ENCODE measurements at regions not wholly inside any gene's neighbourhood (a gene's known extent, or its start where the extent isn't known, plus 50 kb on each side); places are given as distances from the start of the nearest gene placed in this dataset.
A peak's percentile ranks its signal among the peaks of the same experiment; 100 is the strongest.

DNA sequence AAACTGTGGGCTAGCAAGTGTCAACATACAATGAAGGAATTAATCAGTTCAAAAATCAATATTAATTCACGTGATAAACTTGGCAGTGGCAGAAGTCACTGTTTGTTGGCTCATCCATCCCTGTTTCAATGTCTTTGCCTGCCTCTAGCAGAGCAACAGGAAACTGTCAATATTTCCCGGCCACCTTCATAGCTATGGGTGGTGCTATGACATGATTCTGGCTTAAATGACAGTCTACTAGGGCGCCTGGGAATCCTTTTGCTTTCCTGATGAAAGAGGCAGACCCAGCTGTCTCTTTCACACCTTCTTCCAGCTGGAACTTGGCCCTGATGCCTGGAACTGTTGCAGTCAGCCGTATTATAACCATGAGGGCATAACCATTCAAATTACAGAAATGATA lies 72.1 kb upstream of the DNAH5 start:
- TF ChIP-seq CTCF (IDR thresholded peaks at IDR 0.05; ENCODE audit: insufficient read depth, low read length, severe bottlenecking): no peak
- H3K27me3 ChIP-seq (ENCODE audit: control insufficient read depth, insufficient read depth, low read length): no peaks in the 10 kb centered on the region
- no peak for DNase-seq (ENCODE audit: low read depth)
- no peaks in the 10 kb centered on the region for H3K36me3 ChIP-seq (ENCODE audit: control insufficient read depth, insufficient read depth, low read length)
- H3K4me3 ChIP-seq (ENCODE audit: low read depth, low read length): no peak overlapping the region
- FAIRE-seq: no peak

DNA sequence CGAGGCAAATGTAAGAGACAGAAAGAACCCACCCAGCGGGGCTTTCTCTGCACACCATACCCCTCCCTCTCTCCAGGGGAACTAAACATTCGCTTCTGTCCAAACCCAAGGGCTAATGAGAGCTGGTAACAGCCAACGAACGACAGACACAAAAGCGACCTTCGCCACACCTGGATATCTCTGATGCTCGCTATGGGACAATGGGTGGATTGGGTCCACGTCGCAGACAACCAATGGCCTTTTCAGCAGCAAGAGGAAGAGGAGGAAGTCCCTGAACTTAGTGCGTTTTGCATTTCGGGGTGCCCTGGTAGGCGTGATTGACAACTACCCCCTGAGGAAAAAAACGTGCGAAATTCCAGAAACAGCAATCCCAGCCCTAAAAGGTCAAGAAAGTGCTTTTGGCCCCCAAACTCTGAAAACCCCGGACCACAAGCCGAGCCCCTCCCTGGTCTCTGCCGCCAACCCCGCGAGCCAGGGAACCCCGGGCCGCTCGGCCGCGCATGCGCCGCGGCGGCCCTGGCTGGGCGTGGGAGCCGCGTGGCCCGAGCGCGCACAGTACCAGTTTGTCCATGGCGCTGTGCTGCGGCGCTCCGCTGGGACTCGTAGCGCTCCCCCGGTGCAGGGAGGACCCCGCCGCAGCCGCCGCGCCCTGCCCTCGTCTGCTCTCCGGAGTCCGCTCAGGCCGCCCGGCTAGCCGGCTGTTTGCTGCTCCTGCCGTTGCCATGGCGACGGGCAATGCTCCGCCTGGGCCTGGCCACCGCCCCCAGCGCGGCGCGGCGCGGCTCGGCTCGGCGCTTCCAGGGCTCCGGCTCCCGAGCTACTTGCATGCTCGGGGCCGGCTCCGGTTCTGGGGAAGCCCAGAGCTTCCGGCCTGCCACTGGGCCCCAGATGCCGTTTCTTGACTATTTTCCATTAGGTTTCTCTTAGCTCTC lies 66.9 kb upstream of the DNAH5 start:
- peak; percentile 61 for DNase-seq (ENCODE audit: low read depth)
- H3K36me3 ChIP-seq (ENCODE audit: control insufficient read depth, insufficient read depth, low read length): no peaks in the 10 kb centered on the region
- no peak for FAIRE-seq

GRCh38 chr5:14009575-14009974 lies 65.1 kb upstream of the DNAH5 start:
- Histone ChIP-seq H3K36me3 (ENCODE audit: control insufficient read depth, insufficient read depth, low read length) (no peaks in the 10 kb centered on the region), H3K27me3 (ENCODE audit: control insufficient read depth, insufficient read depth, low read length) (no peaks in the 10 kb centered on the region), H3K4me3 (ENCODE audit: low read depth, low read length) (no peak overlapping the region)
- no peak for DNase-seq (ENCODE audit: low read depth)
- FAIRE-seq: no peak
- TF ChIP-seq CTCF (IDR thresholded peaks at IDR 0.05; ENCODE audit: insufficient read depth, low read length, severe bottlenecking): no peak

More for the DNA sequence above, 66.9 kb upstream of the DNAH5 start:
- Histone ChIP-seq H3K27me3 (ENCODE audit: control insufficient read depth, insufficient read depth, low read length) (no peaks in the 10 kb centered on the region), H3K4me3 (ENCODE audit: low read depth, low read length) (peak overlapping the region; percentile 43)
- TF ChIP-seq CTCF (IDR thresholded peaks at IDR 0.05; ENCODE audit: insufficient read depth, low read length, severe bottlenecking): no peak

GRCh38 chr5:14008819-14009311 lies 64.4 kb upstream of the DNAH5 start:
- DNase-seq (ENCODE audit: low read depth) (peak; percentile 83), FAIRE-seq (no peak)
- no peak for TF ChIP-seq CTCF (IDR thresholded peaks at IDR 0.05; ENCODE audit: insufficient read depth, low read length, severe bottlenecking)
- Histone ChIP-seq H3K4me3 (ENCODE audit: low read depth, low read length) (no peak overlapping the region), H3K36me3 (ENCODE audit: control insufficient read depth, insufficient read depth, low read length) (no peaks in the 10 kb centered on the region), H3K27me3 (ENCODE audit: control insufficient read depth, insufficient read depth, low read length) (no peaks in the 10 kb centered on the region)

DNA sequence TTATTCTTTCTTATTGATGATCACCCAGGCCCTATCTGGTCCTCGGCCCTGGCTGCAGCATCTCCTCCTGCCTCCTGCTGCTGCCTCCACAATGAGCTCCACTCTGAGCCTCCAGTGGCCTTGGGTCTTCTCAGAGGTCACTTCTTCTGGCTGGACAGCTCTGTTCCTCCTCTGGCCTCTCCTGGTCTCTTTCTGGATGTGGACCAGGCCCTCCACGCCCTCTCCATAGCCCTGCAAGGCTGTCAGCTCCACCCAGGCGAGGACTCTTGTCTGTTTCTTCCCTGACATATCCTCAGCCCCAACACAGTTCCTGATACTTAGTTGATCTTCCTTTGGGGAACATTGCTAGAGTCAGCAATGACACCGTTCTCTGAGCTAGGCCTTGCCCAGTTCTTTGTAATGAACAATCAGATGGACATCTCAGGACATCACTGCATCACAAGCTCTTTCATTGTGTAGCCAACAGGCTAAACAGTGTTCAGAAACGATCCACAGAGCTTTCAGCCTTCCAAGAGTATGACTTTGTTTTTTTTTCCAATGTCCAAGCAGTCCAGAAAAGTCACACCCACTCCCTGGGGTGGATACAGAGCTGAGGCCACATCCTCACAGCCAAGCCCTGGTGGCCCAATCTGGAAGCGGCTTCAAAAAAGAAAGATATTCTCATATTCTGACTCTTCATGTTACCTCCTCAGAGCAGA lies 62.5 kb upstream of the DNAH5 start:
- no peak for TF ChIP-seq CTCF (IDR thresholded peaks at IDR 0.05; ENCODE audit: insufficient read depth, low read length, severe bottlenecking)
- Histone ChIP-seq H3K4me3 (ENCODE audit: low read depth, low read length) (no peak overlapping the region), H3K36me3 (ENCODE audit: control insufficient read depth, insufficient read depth, low read length) (no peaks in the 10 kb centered on the region), H3K27me3 (ENCODE audit: control insufficient read depth, insufficient read depth, low read length) (no peaks in the 10 kb centered on the region)
- FAIRE-seq (no peak), DNase-seq (ENCODE audit: low read depth) (no peak)

Measured in bronchial epithelial cell (primary cell).